ENCODE measurements at regions not wholly inside any gene's neighbourhood (a gene's known extent, or its start where the extent isn't known, plus 50 kb on each side); places are given as distances from the start of the nearest gene placed in this dataset.

GRCh38 chr16:86406056-86406455 is 104.3 kb upstream of the FOXF1 start:
- no peak for FAIRE-seq
- no peak for DNase-seq (ENCODE audit: insufficient read length, low spot score)

DNA sequence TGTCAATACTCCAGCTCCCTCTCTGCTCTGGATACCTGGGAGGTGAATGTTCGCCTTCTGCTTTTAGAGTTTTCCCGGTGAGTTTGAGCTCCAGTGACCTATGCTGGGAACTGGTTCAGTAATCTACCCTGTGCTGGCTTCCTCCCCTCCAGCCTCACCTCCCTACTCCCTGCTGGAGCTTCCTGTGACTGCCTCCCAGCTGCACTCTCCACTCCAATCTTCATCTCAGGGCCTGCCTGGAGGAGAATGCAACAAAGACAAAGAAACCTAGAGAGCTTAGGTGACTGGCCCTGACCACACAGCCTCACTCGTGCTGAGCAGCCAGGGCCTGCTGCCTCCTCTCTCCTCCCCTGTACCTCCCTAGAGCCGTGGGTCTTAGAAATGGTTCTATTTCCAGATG is 101.6 kb upstream of the FOXF1 start:
- no peak for FAIRE-seq
- DNase-seq (ENCODE audit: insufficient read length, low spot score): no peak

DNA sequence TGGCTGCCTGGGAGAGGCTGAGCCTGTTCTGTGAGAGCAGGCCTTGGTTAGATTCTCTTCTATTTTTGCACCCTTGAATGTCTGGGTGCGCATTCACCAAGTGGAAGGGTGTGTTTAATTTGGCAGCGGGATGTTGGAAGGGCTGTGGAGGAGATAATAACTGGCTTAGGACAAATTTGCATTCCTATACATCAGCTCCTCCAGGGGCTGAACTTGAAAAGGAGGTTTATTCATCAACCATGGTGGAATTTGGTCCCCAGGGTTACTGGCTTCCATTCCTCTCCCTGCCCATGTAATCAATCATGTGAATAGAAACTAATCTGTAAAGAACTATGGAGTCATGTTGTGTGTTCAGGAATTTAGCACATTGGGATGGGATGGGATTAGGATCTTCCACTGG is 100.2 kb upstream of the FOXF1 start:
- FAIRE-seq (no peak), DNase-seq (ENCODE audit: insufficient read length, low spot score) (no peak)

DNA sequence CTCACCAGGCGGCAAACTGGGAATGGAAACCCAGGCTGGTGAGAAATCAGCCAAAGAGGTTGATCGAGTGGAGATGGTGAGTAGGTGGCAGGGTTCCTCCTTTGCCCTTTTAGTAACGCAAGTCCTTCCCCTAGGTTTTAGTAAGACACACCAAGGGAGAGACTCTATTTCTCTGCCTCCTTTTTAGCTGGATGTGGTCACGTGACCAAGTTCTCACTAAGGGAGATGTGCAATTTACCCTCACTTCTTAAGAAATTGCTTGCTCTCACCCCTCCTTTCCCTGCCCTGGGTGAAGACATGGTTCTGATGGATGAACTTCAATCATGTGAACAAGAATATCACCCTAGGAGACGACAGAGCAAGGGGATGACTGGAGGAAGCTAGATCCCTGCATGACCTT is 99.8 kb upstream of the FOXF1 start:
- FAIRE-seq (no peak), DNase-seq (ENCODE audit: insufficient read length, low spot score) (no peak)

DNA sequence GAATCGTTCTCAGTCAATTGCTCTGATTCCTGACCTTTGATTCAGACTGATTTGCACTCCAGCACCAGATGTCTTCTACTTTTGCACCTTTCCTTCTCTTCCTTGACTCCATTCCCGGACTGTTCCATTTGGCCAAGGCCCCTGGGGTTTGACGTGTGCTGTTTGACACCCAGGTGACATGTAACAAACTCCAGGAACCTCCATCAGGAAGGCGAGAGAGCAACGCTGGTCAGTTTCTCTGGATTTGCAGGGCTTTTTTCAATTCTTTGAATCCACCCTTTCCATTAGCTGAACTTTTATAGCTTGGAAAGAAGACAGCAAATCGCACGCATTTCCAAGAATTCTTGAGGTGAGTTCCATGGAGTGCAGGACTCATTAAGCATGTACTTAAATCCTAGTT is 98.4 kb upstream of the FOXF1 start:
- no peak for FAIRE-seq
- no peak for DNase-seq (ENCODE audit: insufficient read length, low spot score)

GRCh38 chr16:86414991-86415740 is 95.2 kb upstream of the FOXF1 start:
- FAIRE-seq (no peak), DNase-seq (ENCODE audit: insufficient read length, low spot score) (no peak)

- FAIRE-seq: no peak
- no peak for DNase-seq (ENCODE audit: insufficient read length, low spot score)
These were observed 91.3 kb upstream of the FOXF1 start for GRCh38 chr16:86418981-86419380.

DNA sequence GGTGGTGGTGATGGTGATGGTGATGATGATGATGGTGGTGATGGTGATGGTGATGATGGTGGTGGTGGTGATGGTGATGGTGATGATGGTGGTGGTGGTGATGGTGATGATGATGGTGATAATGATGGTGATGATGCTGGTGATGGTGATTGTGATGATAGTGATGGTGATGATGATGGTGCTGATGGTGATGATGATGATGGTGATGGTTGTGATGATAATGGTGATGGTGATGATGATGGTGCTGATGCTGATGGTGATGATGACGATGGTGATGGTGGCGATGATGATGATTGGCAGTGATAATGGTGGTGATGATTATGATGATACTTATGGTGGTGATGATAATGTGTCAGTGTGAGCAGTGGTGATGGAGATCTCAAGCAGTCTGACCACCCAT is 90.8 kb upstream of the FOXF1 start:
- DNase-seq (ENCODE audit: insufficient read length, low spot score): no peak
- no peak for FAIRE-seq

GRCh38 chr16:86421995-86422394 is 88.3 kb upstream of the FOXF1 start:
- FAIRE-seq: no peak
- DNase-seq (ENCODE audit: insufficient read length, low spot score): no peak

GRCh38 chr16:86424398-86424797 is 85.9 kb upstream of the FOXF1 start:
- no peak for FAIRE-seq
- DNase-seq (ENCODE audit: insufficient read length, low spot score): no peak

DNA sequence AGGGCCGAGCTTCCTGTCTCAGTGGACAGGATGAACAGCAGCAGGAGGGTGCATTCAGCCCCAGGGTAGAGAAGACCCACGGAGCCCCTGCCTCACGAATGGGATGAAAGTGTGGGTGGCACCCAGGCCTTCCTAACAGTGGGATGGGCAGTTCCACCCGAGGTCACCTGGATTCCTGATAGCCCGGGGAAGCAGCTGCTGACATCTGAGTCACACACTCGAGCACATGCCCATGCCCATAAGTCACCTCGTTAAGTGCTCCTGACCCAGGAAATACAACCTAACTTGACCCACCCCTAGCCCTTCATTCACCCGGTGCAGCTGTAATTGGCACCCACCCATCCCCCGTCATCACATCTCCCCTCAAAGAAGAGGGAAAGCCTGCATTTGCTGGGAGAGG is 85.3 kb upstream of the FOXF1 start:
- FAIRE-seq (no peak), DNase-seq (ENCODE audit: insufficient read length, low spot score) (no peak)

DNA sequence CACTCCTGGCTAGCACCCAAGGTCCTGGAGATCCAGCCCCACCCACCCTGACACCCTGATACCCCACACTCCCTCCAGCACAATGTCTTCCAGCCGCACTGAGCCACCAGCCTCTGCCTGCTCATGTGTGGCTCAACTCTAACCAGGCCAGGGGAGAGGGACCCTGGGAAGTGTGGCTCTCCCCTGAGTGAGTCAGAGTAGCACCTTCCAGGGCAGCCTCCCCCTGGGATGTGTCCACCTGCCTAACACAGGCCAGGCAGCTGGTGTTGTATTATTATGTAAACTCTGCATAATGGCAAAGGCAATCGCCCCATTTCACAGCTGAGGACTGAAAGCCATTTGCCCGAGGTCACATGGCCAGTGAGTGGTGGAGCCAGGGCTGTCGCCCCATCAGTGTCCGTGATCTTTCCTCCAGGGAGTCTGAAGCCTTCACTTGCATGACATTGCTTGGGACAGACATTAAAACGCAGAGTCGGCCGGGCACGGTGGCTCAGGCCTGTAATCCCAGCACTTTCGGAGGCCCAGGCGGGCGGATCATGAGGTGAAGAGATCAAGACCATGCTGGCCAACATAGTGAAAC is 84.2 kb upstream of the FOXF1 start:
- FAIRE-seq: no peak
- no peak for DNase-seq (ENCODE audit: insufficient read length, low spot score)

- no peak for FAIRE-seq
- no peak for DNase-seq (ENCODE audit: insufficient read length, low spot score)
These were observed 82.9 kb upstream of the FOXF1 start for GRCh38 chr16:86427433-86427851.

DNA sequence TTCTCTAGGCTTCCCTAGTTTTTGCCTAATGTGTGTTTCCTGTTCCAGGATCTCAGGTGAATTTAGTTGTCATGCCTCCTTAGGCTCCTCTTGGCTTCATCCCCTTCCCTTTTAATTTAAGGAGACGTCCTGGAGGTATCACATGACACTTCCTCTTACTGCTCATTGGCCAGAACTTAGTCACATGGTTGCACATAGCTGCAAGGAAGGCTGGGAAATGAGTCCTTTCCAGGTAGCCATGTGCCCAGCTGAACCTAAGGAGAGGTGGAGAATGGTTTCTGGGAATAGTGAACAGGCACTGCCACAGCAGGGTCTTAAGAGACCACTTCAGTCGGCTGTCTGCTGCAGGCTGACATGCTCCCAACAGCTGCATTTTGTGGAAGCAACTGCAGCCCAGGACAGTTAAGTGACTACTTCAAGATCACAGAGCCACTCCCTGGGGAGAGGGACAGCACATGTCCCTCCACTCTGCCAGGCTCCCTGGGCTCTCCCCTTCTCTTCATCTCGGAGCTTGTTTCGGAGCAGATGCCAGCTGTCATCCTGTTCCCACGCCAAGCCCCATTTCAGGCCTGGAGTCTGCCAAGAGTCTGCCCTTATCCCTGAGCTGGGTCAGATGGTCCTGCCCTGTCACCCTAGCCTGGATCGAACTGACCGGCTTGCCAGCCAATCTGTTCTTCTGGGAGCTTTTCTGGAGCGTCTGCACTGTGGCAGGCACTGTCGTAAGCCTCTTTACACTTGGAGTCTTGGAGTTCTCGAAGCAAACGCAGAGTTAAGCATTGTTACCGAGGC is 81.4 kb upstream of the FOXF1 start:
- no peak for FAIRE-seq
- DNase-seq (ENCODE audit: insufficient read length, low spot score): no peak

DNA sequence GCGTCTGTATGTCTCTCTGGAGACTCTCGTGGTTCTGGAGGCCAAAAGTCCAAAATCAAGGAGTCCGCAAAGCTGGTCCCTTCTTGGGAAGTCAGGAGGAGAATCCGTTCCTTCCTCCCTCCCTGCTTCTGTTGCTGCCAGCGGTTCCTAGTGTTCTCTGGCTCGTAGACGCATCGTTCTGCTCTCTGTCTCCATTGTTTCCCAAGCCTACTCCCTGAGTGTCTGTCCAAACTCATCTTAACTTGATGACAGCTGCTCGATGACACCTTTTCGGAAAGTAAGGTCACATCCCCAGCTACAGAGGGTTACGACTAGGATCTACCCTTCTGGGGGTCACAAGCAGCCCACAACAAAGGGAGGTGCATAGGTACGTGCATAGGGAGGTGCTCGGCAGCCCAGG is 80.7 kb upstream of the FOXF1 start:
- FAIRE-seq: no peak
- DNase-seq (ENCODE audit: insufficient read length, low spot score): no peak

DNA sequence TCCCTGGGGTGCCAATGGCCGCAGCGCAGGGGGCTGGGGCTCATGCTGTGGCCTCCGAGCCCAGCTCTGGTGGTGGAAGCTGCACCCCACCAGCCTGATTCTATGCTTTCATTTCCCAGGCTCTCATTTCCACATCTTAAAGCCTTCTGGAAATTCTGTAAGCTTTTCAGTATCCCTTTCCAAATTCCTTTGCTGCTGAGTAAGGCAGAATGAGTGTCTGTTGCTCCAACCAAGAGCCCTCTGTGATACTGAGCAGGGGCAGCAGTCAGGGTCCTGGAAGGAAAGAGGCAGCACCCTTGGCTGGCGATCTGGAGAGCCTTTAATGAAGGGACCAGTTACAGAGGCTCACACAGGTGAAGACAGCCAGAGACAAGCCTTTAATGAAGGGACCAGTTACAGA is 79.5 kb upstream of the FOXF1 start:
- no peak for FAIRE-seq
- DNase-seq (ENCODE audit: insufficient read length, low spot score): no peak

- no peak for FAIRE-seq
- no peak for DNase-seq (ENCODE audit: insufficient read length, low spot score)
These were observed 78.8 kb upstream of the FOXF1 start for GRCh38 chr16:86431540-86431939.

DNA sequence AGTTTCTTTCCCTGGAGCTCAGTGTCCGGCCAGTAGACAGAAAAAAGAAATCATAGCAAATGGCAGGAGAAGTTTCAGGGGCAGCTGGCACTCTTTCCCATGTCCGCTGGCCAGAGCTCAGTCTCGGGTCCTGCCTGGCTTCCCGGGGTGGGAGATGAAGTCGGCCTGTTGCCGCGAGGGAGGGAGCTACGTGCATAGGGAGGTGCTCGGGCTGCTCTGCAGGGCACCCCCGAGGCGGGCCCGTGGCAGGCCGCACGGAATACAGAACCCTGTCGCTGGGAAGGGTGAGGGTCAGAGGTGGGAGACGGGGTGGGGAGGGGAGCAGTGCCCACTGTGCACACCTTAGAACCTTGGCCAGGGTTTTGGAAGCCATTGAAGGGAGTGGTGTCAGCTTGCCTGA is 78.3 kb upstream of the FOXF1 start:
- DNase-seq (ENCODE audit: insufficient read length, low spot score): no peak
- no peak for FAIRE-seq

DNA sequence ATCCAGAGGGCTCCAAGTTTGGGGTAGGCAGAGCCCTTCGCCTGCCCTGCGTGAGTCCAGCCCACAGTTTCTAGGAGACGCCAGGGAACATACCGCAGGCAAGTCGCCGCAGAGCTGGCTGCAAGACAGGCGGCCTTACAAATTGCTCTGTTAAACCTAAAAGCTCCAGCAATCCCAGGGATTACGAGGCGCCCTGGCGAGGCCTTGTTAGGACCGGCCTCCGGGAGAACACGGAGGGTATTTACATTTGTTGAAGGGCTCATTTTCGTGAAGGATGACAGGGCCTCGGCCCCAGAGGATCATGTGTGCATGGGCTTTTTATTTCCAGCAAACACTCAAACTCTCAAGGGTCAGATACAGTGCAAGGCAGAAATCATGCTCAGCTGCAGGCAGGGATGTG is 77.6 kb upstream of the FOXF1 start:
- DNase-seq (ENCODE audit: insufficient read length, low spot score): no peak
- FAIRE-seq: no peak

GRCh38 chr16:86436466-86437185 is 73.7 kb upstream of the FOXF1 start:
- DNase-seq (ENCODE audit: insufficient read length, low spot score): no peak
- no peak for FAIRE-seq

DNA sequence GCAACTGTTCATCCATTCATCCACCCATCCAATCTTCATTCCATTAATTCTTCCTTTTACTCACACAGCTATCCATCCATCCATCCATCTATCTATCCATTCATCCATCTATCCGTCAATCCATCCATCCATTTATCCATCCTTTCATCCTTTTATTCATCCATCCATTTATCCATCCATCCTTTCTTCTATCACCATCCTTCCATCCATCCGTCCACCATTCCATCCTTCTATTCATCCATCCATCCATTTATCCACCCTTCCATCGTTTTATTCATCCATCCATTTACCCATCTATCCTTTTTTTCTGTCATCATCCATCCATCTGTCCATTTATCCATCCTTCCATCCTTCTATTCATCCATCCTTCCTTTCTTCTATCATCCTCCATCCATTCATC is 73.0 kb upstream of the FOXF1 start:
- DNase-seq (ENCODE audit: insufficient read length, low spot score) (no peak), FAIRE-seq (no peak)
